Immature natural killer cell (primary cell): ENCODE measurements at regions not wholly inside any gene's neighbourhood (a gene's known extent, or its start where the extent isn't known, plus 50 kb on each side); places are given as distances from the start of the nearest gene placed in this dataset.
"Not testable (repeated sequence)": the region's sequence is repeated elsewhere in the genome, so short reads cannot be mapped to it uniquely, and the experiment has no call there.

Experiments
- DNase-seq, 3 donors: peaks; one replicate each; pipeline ENCODE4 v3.0.0; 2022; ENCODE audit warnings: mixed read lengths in 1 of 3
- H3K27ac Mint-ChIP-seq, 6 donors: one replicate each; pipeline ENCODE4 v1.8.0; 2020; ENCODE audit warnings: mixed read lengths in 6 of 6, mild to moderate bottlenecking in 5 of 6, inconsistent platforms in 4 of 6, moderate library complexity in 3 of 6
- H3K27me3 Mint-ChIP-seq, 3 donors: one replicate each; pipeline ENCODE4 v1.8.0; 2020 to 2021; ENCODE audit warnings: low read depth in 3 of 3, mild to moderate bottlenecking in 3 of 3, mixed read lengths in 3 of 3, moderate library complexity in 3 of 3, inconsistent platforms in 1 of 3
- H3K36me3 Mint-ChIP-seq, 3 donors: one replicate each; pipeline ENCODE4 v1.8.0; 2020; ENCODE audit warnings: mixed read lengths in 3 of 3, inconsistent platforms in 2 of 3, mild to moderate bottlenecking in 2 of 3
- H3K4me1 Mint-ChIP-seq, 2 donors: one replicate each; pipeline ENCODE4 v1.8.0; 2020; ENCODE audit warnings: inconsistent platforms in 2 of 2, mild to moderate bottlenecking in 2 of 2, mixed read lengths in 2 of 2, moderate library complexity in 1 of 2
- H3K4me3 Mint-ChIP-seq, 5 donors: one replicate each; pipeline ENCODE4 v1.8.0; 2020; ENCODE audit warnings: mild to moderate bottlenecking in 5 of 5, mixed read lengths in 5 of 5, inconsistent platforms in 3 of 5, moderate library complexity in 3 of 5
- H3K9me3 Mint-ChIP-seq, 6 donors: one replicate each; pipeline ENCODE4 v1.8.0; 2020; ENCODE audit warnings: mild to moderate bottlenecking in 6 of 6, mixed read lengths in 6 of 6, inconsistent platforms in 4 of 6, moderate library complexity in 3 of 6

- no peak overlapping the region for H3K27ac Mint-ChIP-seq
- no peak for DNase-seq
- H3K36me3 Mint-ChIP-seq, result no peaks in the 10 kb centered on the region
- H3K27me3 Mint-ChIP-seq, result peaks cover 5 to 14% (median 6%) of the 10 kb centered on the region in 3 donors
- H3K9me3 Mint-ChIP-seq, result peaks cover 0 to 8% (median 0%) of the 10 kb centered on the region in 6 donors
- H3K4me3 Mint-ChIP-seq, result no peak overlapping the region
- no peaks in the 10 kb centered on the region for H3K4me1 Mint-ChIP-seq
Observed at GRCh38 chr17:62322313-62322712, 58.0 kb upstream of the EFCAB3 start.

DNA sequence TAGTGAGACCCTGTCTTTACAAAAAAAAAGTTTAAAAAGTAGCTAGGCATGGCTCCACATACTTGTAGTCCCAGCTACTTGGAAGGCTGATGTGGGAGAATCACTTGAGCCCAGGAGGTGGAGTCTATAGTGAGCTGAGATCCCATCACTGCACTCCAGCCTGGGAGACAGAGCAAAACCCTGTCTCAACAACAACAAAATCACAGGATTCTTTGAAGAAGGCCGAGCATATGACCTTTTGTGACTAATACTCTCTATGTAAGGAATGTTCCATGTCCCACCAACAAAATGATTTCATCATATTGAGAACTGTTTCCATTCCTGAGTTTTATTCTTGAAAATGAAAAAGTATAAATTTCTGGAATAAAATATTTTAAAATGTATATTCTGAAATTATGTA is 58.9 kb upstream of the EFCAB3 start:
- DNase-seq, result no peak
- peaks cover 6 to 16% (median 8%) of the 10 kb centered on the region in 3 donors for H3K27me3 Mint-ChIP-seq
- H3K9me3 Mint-ChIP-seq, result peaks cover 0 to 8% (median 0%) of the 10 kb centered on the region in 6 donors
- no peak overlapping the region for H3K27ac Mint-ChIP-seq
- no peaks in the 10 kb centered on the region for H3K4me1 Mint-ChIP-seq
- no peaks in the 10 kb centered on the region for H3K36me3 Mint-ChIP-seq
- H3K4me3 Mint-ChIP-seq, result no peak overlapping the region

GRCh38 chr17:62319846-62320245 is 60.5 kb upstream of the EFCAB3 start:
- H3K4me3 Mint-ChIP-seq, result no peak overlapping the region
- no peak for DNase-seq
- H3K9me3 Mint-ChIP-seq, result peaks cover 0 to 8% (median 0%) of the 10 kb centered on the region in 6 donors
- no peak overlapping the region for H3K27ac Mint-ChIP-seq
- H3K36me3 Mint-ChIP-seq, result no peaks in the 10 kb centered on the region
- no peaks in the 10 kb centered on the region for H3K4me1 Mint-ChIP-seq
- peaks cover 9 to 21% (median 10%) of the 10 kb centered on the region in 3 donors for H3K27me3 Mint-ChIP-seq

DNA sequence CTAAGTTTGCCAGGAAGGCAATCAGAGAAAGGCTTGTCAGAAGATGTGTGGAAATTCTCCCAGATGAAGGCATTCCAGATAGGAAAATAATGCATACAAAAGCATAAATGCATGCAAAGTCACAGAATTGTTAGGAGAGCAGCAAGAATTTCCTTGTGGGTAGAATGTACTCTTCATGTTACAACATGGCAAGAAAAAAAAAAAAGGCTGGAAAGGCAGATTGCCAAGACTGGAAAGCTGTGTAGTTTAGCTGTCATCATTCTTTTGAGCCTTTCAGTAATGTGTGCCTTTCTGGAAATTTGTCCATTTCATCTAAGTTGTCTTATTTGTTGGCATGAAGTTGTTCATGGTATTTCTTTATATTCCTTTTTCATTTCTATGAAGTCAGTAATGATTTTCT is 71.0 kb upstream of the EFCAB3 start:
- Mint-ChIP-seq H3K9me3 (peaks cover 0 to 3% (median 0%) of the 10 kb centered on the region in 6 donors), H3K27ac (no peak overlapping the region), H3K27me3 (peaks cover 0 to 16% (median 2%) of the 10 kb centered on the region in 3 donors), H3K4me3 (no peak overlapping the region), H3K4me1 (no peaks in the 10 kb centered on the region), H3K36me3 (no peaks in the 10 kb centered on the region)
- no peak for DNase-seq

GRCh38 chr17:62307196-62307595 is 73.2 kb upstream of the EFCAB3 start:
- no peak overlapping the region for H3K27ac Mint-ChIP-seq
- H3K27me3 Mint-ChIP-seq, result peaks cover 0 to 14% (median 2%) of the 10 kb centered on the region in 3 donors
- DNase-seq, result no peak
- peaks cover 0 to 3% (median 0%) of the 10 kb centered on the region in 6 donors for H3K9me3 Mint-ChIP-seq
- H3K4me3 Mint-ChIP-seq, result no peak overlapping the region
- no peaks in the 10 kb centered on the region for H3K36me3 Mint-ChIP-seq
- H3K4me1 Mint-ChIP-seq, result no peaks in the 10 kb centered on the region

GRCh38 chr17:62303476-62303875 is 76.9 kb upstream of the EFCAB3 start:
- no peak overlapping the region for H3K4me3 Mint-ChIP-seq
- no peaks in the 10 kb centered on the region for H3K4me1 Mint-ChIP-seq
- peaks cover 0 to 4% (median 0%) of the 10 kb centered on the region in 6 donors for H3K9me3 Mint-ChIP-seq
- DNase-seq, result no peak
- no peaks in the 10 kb centered on the region for H3K36me3 Mint-ChIP-seq
- no peak overlapping the region for H3K27ac Mint-ChIP-seq
- peaks cover 2 to 10% (median 7%) of the 10 kb centered on the region in 3 donors for H3K27me3 Mint-ChIP-seq

DNA sequence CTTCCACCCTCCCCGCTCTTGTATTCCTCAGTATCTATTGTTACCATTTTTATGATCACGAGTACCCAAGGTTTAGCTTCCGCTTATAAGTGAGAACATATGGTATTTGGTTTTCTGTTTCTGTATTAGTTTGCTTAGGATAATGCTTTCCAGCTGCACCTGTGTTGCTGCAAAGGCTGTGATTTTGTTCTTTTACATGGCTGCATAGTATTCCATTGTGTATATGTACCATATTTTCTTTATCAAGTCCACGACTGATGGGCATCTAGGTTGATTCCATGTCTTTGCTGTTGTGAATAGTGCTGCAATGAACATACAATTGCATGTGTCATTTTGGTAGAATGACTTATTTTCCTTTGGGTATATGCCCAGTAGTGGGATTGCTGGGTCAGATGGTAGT is 79.7 kb upstream of the EFCAB3 start:
- Mint-ChIP-seq H3K9me3 (peaks cover 0 to 4% (median 0%) of the 10 kb centered on the region in 6 donors), H3K4me1 (no peaks in the 10 kb centered on the region), H3K27me3 (peaks cover 0 to 7% (median 2%) of the 10 kb centered on the region in 3 donors), H3K36me3 (no peaks in the 10 kb centered on the region), H3K27ac (no peak overlapping the region), H3K4me3 (no peak overlapping the region)
- no peak for DNase-seq

DNA sequence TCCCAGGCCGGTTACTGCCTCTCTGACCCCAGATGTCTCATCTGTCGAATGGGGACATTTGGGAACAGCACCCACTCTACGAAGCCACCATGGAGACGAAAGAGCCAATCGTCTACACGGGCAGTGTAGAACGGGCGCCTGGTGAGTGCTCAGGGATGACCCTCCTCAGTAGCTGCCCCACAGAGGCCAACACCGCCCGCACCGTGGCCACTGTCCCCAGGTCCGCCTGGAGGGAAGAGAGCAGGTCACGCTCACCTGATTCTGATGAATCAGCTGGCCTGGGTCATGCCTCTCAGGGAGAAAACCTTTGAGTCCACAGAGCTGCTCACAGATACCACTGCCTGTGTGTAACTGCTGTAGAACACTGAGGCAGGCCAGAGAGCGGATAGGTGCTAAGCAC is 105.1 kb upstream of the EFCAB3 start:
- H3K27ac Mint-ChIP-seq, result not testable (repeated sequence)

DNA sequence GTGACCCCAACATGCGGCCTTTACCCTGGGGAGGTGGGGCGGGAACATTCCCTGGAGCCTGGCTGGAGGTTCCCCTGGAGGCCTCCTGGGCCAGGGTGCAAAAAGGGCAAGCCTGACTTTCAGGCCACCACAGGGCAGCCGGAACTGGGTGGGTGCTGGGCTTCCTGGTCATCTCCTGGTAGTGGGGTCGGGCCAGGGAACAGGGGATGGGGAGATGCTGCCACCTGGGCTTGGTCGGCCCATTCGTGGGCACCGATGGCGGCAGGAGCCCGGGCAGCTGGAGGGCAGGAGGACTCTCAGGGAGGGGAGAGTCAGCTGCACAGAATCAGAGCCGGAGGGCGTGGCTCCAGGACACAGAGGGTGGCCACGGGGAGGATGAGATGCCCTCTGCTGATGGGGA is 112.0 kb upstream of the EFCAB3 start:
- H3K27ac Mint-ChIP-seq, H3K36me3 Mint-ChIP-seq, H3K9me3 Mint-ChIP-seq, H3K4me3 Mint-ChIP-seq, H3K4me1 Mint-ChIP-seq, H3K27me3 Mint-ChIP-seq, DNase-seq: not testable (repeated sequence)

More for the DNA sequence above, 105.1 kb upstream of the EFCAB3 start:
- not testable (repeated sequence) for H3K27me3 Mint-ChIP-seq, H3K4me1 Mint-ChIP-seq, H3K9me3 Mint-ChIP-seq, H3K36me3 Mint-ChIP-seq, DNase-seq, H3K4me3 Mint-ChIP-seq

GRCh38 chr17:62264974-62265373 is 115.4 kb upstream of the EFCAB3 start:
- DNase-seq, H3K4me3 Mint-ChIP-seq, H3K27me3 Mint-ChIP-seq, H3K27ac Mint-ChIP-seq, H3K4me1 Mint-ChIP-seq, H3K36me3 Mint-ChIP-seq, H3K9me3 Mint-ChIP-seq: not testable (repeated sequence)

DNA sequence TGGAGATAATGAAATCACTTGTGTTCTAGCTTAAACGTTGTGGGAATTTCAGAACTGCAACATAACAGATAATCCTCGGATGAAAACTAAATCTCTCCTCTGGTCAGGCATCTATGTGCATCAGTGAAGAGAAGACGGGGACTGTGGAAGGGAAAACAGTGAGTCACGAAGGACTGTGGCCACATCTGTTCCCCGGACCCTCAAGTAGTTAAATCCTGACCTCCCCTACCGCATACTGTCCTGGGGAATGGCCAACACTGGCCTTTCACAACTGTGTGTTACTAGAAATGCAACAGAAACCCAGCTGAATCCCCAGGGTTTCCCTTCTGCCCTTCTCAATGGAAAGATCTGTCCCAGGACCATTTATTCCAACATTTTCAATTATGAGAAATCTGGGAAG is 124.6 kb upstream of the EFCAB3 start:
- H3K4me3 Mint-ChIP-seq, H3K4me1 Mint-ChIP-seq, H3K27me3 Mint-ChIP-seq, DNase-seq, H3K27ac Mint-ChIP-seq, H3K36me3 Mint-ChIP-seq, H3K9me3 Mint-ChIP-seq: not testable (repeated sequence)

DNA sequence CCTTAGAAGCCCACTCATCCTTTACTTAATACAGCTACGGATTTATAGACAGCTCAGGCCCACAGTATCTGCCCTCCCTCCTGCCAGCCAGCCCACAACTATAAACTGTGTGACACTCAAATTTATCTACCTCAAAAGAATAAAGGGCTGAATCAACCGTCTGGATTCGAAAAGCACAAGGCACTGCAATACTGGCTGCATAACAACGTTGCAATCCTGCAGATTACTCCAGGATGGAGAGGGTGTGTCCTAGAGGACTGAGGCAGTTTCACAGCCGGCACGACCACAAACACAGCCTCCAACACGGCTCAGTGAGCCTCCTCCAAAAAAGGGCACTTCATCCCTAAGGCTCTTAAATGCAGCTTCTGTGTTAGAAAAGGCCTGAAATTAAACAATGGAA is 138.3 kb upstream of the EFCAB3 start:
- H3K36me3 Mint-ChIP-seq, H3K9me3 Mint-ChIP-seq, H3K27ac Mint-ChIP-seq, H3K4me1 Mint-ChIP-seq, DNase-seq, H3K27me3 Mint-ChIP-seq, H3K4me3 Mint-ChIP-seq: not testable (repeated sequence)

DNA sequence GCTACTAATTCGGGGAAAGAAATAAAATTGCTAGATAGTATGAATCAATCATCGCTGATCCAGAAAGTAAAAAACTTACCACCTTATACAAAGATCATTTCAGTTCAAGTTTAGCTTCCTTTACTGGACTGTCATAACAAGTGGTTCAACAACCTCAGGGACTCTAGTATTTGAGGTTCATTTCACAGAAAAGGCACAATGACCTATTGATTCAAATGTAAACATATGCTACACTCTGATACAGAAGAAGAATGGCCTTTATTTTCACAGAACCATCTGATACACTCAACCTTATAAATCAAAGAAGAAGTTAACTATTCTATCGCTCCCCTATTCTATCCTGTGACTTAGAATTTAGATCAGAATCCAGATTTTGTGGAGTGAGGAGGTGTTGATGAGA is 140.8 kb upstream of the EFCAB3 start:
- H3K36me3 Mint-ChIP-seq, H3K9me3 Mint-ChIP-seq, H3K4me3 Mint-ChIP-seq, H3K4me1 Mint-ChIP-seq, H3K27me3 Mint-ChIP-seq, H3K27ac Mint-ChIP-seq, DNase-seq: not testable (repeated sequence)

DNA sequence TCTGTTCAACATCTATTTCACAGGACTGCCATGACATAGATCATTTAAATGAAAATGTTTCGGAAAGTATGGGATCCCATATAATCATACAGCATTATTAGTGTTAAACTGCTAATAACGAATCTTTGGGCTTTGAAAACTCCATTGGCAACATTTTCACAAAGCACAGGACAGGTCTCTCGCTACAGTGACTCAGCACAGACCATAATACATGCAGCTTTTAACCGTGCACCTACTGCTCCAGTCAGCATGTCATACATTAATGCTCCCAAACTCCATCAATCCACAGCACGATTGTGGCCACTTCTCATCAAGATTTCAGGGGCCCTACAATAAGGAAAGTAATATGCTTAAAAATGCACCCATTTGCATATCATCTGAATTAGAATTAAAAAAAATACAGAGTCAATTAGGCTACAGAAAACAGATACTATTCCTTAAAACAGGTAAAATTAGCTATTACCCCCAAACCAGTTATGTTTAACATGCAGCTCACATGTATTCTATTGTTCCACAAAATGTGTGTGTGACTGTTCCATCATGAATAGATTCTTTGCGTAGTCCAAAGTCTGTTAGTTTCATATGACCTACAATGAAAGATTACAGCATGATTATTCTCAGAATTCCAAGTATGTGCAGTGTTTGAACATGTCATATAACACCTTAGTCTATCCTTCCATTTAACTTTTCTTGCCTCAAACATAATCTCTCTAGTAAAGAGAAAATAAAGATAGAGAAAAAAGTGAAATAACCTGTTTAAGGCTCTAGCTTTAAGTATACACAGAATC is 141.6 kb upstream of the EFCAB3 start:
- not testable (repeated sequence) for DNase-seq, H3K27ac Mint-ChIP-seq, H3K27me3 Mint-ChIP-seq, H3K4me1 Mint-ChIP-seq, H3K36me3 Mint-ChIP-seq, H3K9me3 Mint-ChIP-seq, H3K4me3 Mint-ChIP-seq

DNA sequence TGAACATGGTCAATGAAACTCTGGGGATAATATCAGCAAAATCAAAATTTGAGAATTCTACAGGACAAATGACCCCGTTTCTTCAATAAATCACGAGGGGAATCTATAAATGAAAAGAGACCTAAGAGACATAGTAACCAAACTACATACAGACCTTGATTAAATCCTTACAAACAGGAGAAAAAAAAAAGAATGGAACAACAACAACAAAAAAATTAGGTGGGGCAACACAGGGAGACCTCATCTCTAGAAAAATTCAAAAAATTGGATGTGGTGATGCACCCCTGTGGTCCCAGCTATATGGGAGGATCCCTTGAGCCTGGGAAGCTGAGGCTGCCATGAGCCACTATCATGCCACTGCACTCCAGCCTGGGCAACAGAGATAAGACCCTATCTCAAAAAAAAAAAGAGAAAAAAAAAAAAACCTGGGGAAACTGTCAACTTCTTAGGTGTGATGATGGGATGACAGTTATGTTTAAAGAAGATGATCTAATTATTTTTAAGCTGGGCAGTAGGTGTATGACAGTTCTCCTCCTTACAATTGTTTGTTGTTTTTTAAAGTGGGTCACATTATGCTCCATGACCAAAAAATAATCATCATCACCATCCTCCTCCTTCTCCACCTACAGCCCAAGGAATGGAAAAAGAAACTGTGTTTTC is 146.4 kb upstream of the EFCAB3 start:
- not testable (repeated sequence) for H3K4me1 Mint-ChIP-seq, H3K36me3 Mint-ChIP-seq, DNase-seq, H3K27ac Mint-ChIP-seq, H3K4me3 Mint-ChIP-seq, H3K27me3 Mint-ChIP-seq, H3K9me3 Mint-ChIP-seq
